HFF-Myc (cell line): ENCODE measurements at regions not wholly inside any gene's neighbourhood (a gene's known extent, or its start where the extent isn't known, plus 50 kb on each side); places are given as distances from the start of the nearest gene placed in this dataset.
"Not testable (repeated sequence)": the region's sequence is repeated elsewhere in the genome, so short reads cannot be mapped to it uniquely, and the experiment has no call there.

Source experiments
- DNase-seq: peaks from one replicate; pipeline ENCODE4 v3.0.0-alpha.2; 2011; ENCODE audit warnings: low read depth; ENCODE audit errors: extremely low read depth
- H3K4me3 ChIP-seq: replicated peaks from 2 replicates; pipeline ENCODE4 v1.5.1; 2011; ENCODE audit warnings: low read depth, mild to moderate bottlenecking, control low read depth, low read length
- CTCF ChIP-seq: IDR thresholded peaks from 2 replicates; pipeline ENCODE4 v1.5.1; 2012; ENCODE audit warnings: mild to moderate bottlenecking, low read depth, low read length, control low read depth; ENCODE audit errors: missing control alignments

GRCh38 chr3:98688363-98688762, 74.8 kb upstream of the ST3GAL6 start:
- no peak for TF ChIP-seq CTCF
- DNase-seq: no peak
- H3K4me3 ChIP-seq: no peak overlapping the region

GRCh38 chr3:98690876-98691275, 72.3 kb upstream of the ST3GAL6 start:
- no peak for TF ChIP-seq CTCF
- no peak for DNase-seq
- no peak overlapping the region for H3K4me3 ChIP-seq

GRCh38 chr3:98691897-98692296, 71.2 kb upstream of the ST3GAL6 start:
- H3K4me3 ChIP-seq: no peak overlapping the region
- DNase-seq: no peak
- no peak for TF ChIP-seq CTCF

- no peak for TF ChIP-seq CTCF
- H3K4me3 ChIP-seq: no peak overlapping the region
- no peak for DNase-seq
These were observed 70.2 kb upstream of the ST3GAL6 start for GRCh38 chr3:98692787-98693473.

- no peak overlapping the region for H3K4me3 ChIP-seq
- no peak for DNase-seq
- no peak for TF ChIP-seq CTCF
These were observed 67.3 kb upstream of the ST3GAL6 start for GRCh38 chr3:98695796-98696195.

GRCh38 chr3:98696296-98696695, 66.8 kb upstream of the ST3GAL6 start:
- not testable (repeated sequence) for H3K4me3 ChIP-seq, DNase-seq

- no peak for TF ChIP-seq CTCF
- no peak overlapping the region for H3K4me3 ChIP-seq
- DNase-seq: no peak
These were observed 65.9 kb upstream of the ST3GAL6 start for GRCh38 chr3:98697225-98697624.
